Heart right ventricle (tissue), 16 donors: ENCODE measurements at regions not wholly inside any gene's neighbourhood (a gene's known extent, or its start where the extent isn't known, plus 50 kb on each side); places are given as distances from the start of the nearest gene placed in this dataset.

Source experiments
- ATAC-seq, 8 donors: fragments of 200-7000 bp; cut with Tn5 transposase; one replicate each; pipeline ENCODE4 v1.9.1; 2020; ENCODE audit warnings: mild to moderate bottlenecking in 8 of 8, moderate library complexity in 8 of 8, moderate number of reproducible peaks in 1 of 8
- DNase-seq, 2 donors: peaks; one replicate each; pipeline ENCODE4 v3.0.0-alpha.2; 2020
- H3K27ac ChIP-seq, 10 donors: fragments of 200-600 bp; sonication (generic) in 2 of 10; one replicate each; pipeline versions ENCODE4 v1.5.0 to v1.8.0; 2020 to 2022; ENCODE audit warnings: mild to moderate bottlenecking in 3 of 10
- H3K27me3 ChIP-seq, 7 donors: fragments of 200-600 bp; one replicate each; pipeline ENCODE4 v1.8.0; 2021 to 2022; ENCODE audit warnings: mild to moderate bottlenecking in 2 of 7
- H3K36me3 ChIP-seq, 9 donors: fragments of 200-600 bp; sonication (generic) in 1 of 9; one replicate each; pipeline versions ENCODE4 v1.5.0 to v1.8.0; 2020 to 2022; ENCODE audit warnings: mild to moderate bottlenecking in 2 of 9
- H3K4me1 ChIP-seq, 9 donors: fragments of 200-600 bp; sonication (generic) in 1 of 9; one replicate each; pipeline versions ENCODE4 v1.5.0 to v1.8.0; 2020 to 2022; ENCODE audit warnings: mild to moderate bottlenecking in 4 of 9
- H3K4me3 ChIP-seq, 10 donors: fragments of 200-600 bp; sonication (generic) in 2 of 10; one replicate each; pipeline versions ENCODE4 v1.5.0 to v1.8.0; 2020 to 2022; ENCODE audit warnings: mild to moderate bottlenecking in 7 of 10, moderate library complexity in 2 of 10
- H3K9me3 ChIP-seq, 11 donors: fragments of 200-600 bp in 10 of 11; sonication (generic) in 2 of 11; one replicate each; pipeline versions ENCODE4 v1.5.0 to v1.8.0; 2013 to 2022; ENCODE audit warnings: mild to moderate bottlenecking in 2 of 11, control low read depth in 1 of 11, moderate library complexity in 1 of 11
- WGBS, 2 donors: extraction: QIAGEN DNeasy Blood & Tissue Kit; methylation state at CpG; one replicate each; pipeline ENCODE4 v1.1.7; 2013; ENCODE audit warnings: inconsistent platforms in 1 of 2; 5-methylcytosine and 5-hydroxymethylcytosine counted together
- intact Hi-C, 10 donors: fragments of 100-400 bp; cut with DNase I; formaldehyde crosslinking; loops; one replicate each; pipeline versions ENCODE4 v1.11.1 to v1.14.2; 2022
- TF ChIP-seq, protein P1 (sequence below), 9 donors: fragments of 200-600 bp; sonication (generic) in 2 of 9; IDR thresholded peaks; one replicate each; pipeline versions ENCODE4 v1.5.0 to v1.8.0; 2021 to 2022; ENCODE audit warnings: antibody characterized with exemption in 9 of 9, mild to moderate bottlenecking in 5 of 9, moderate library complexity in 1 of 9
- donor health status: Arrhythmogenic right ventricular cardiomyopathy.
- donor health status: ischemic (EF 13 %, LVEDD 7.1; RV severe dilation, severe dysfunction).
- donor health status: healthy with polysubstance abuse.
- donor health status: DM: no; HTN: yes; CAD: no.
- donor health status: DM: no; HTN: no; CAD: no.
- donor health status: ischemic (EF 25% LVEDD 6.9; RV normal size, moderate dysfunction).
- donor health status: ischemic (EF 25% LVEDD 5.7; RV mildly dilated, moderate dysfunction).
- donor health status: healthy.
- donor health status: DM: yes; HTN: yes; CAD: no.
- donor health status: Ischemic cardiomyopathy.
- donor health status: ischemic (EF 35%, LVEDD 5.7; RV mildly dilated, moderate dysfunction).
- donor health status: nonischemic (EF 11% LVEDD 7.7; RV severe dilation, severe dysfunction).
- donor health status: DM: yes; HTN: yes; CAD: no.
- donor health status: PGD.
- donor health status: ischemic (EF 29% LVEDD 5.4; RV normal size, mild dysfunction).
- donor health status: nonischemic (EF 23%, LVEDD 6.1; RV moderate dilation, normal function).

DNA sequence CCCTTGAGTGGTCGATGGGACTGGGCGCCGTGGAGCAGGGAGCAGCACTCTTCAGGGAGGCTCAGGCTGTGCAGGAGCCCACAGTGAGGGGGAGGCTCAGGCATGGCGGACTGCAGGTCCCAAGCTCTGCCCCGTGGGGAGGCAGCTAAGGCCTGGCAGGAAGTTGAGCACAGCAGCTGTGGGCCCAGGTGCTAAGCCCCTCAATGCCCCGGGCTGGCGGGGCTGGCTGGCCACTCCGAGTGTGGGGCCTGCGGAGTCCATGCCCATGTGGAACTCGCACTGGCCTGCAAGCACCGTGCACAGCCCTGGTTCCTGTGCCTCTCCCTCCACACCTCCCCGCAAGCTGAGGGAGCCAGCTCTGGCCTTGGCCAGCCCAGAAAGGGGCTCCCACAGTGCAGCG lies 948.4 kb upstream of the EYS start:
- intact Hi-C loops: loop anchor here in 1 of 10 donors (10.0 kb wide), 1 partner anchor 109 kb away; no protein-coding TSS in a partner anchor
- 92 to 94% methylated on average over 13 of the region's 13 CpGs for WGBS, 2 donors
- Histone ChIP-seq H3K27me3 (no peaks in the 10 kb centered on the region), H3K9me3 (peaks cover 0 to 36% (median 6%) of the 10 kb centered on the region in 11 donors), H3K4me1 (no peaks in the 10 kb centered on the region), H3K27ac (no peak overlapping the region), H3K4me3 (no peak overlapping the region), H3K36me3 (no peaks in the 10 kb centered on the region)
- ATAC-seq: no peak
- TF ChIP-seq, protein P1, sequence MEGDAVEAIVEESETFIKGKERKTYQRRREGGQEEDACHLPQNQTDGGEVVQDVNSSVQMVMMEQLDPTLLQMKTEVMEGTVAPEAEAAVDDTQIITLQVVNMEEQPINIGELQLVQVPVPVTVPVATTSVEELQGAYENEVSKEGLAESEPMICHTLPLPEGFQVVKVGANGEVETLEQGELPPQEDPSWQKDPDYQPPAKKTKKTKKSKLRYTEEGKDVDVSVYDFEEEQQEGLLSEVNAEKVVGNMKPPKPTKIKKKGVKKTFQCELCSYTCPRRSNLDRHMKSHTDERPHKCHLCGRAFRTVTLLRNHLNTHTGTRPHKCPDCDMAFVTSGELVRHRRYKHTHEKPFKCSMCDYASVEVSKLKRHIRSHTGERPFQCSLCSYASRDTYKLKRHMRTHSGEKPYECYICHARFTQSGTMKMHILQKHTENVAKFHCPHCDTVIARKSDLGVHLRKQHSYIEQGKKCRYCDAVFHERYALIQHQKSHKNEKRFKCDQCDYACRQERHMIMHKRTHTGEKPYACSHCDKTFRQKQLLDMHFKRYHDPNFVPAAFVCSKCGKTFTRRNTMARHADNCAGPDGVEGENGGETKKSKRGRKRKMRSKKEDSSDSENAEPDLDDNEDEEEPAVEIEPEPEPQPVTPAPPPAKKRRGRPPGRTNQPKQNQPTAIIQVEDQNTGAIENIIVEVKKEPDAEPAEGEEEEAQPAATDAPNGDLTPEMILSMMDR (IDR thresholded peaks at IDR 0.05): no peak
- no peak for DNase-seq

DNA sequence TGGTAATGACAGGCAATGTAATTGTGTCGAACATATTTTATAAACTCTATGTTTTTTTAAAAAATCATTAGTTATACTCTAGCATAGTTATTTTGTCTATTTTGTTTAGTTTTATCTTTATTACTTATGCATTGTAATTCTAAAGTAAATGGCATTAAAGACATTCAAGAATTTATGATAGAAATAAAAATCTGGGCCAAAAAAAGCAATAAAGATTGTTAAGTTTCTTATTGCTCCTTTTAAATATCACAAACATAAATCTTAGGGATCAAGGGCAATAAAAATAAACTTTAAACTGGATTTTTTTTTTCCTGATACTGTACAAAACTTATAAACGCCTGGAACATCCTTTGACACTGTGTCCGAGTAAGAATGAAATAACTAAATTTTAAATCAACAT lies 931.5 kb upstream of the EYS start:
- Histone ChIP-seq H3K36me3 (no peaks in the 10 kb centered on the region), H3K4me3 (no peak overlapping the region), H3K9me3 (peaks cover 0 to 26% (median 3%) of the 10 kb centered on the region in 11 donors), H3K4me1 (no peaks in the 10 kb centered on the region), H3K27me3 (no peaks in the 10 kb centered on the region), H3K27ac (no peak overlapping the region)
- TF ChIP-seq, protein P1 (IDR thresholded peaks at IDR 0.05): no peak
- WGBS, 2 donors: 76 to 84% methylated on average over 3 of the region's 3 CpGs
- DNase-seq (no peak), ATAC-seq (no peak)
- intact Hi-C loops: no loop called here

DNA sequence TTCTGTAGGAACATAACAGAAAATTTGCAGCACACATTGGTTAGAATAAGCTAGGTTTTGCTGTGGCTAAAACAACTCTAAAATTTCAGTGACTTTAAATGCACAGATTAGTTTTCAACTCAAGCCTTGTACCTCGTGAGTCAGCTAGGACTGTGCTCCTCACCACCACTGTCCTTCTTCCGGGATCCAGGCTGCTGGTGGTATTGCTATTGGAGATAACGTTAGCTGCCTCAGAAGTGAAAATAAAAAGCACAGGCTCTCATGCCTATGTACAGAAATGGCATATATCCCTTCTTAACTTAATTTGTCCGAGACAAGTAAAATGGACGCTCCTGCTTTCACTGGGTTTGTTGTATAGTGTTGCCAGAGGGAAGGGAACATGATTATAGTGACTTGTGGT lies 931.1 kb upstream of the EYS start:
- no peaks in the 10 kb centered on the region for H3K4me1 ChIP-seq
- H3K27me3 ChIP-seq: no peaks in the 10 kb centered on the region
- no peak for DNase-seq
- TF ChIP-seq, protein P1 (IDR thresholded peaks at IDR 0.05): no peak
- whole genome bisulfite sequencing, 2 donors: 76 to 79% methylated on average over 5 of the region's 5 CpGs
- no peak overlapping the region for H3K27ac ChIP-seq
- intact Hi-C loops: no loop called here
- H3K9me3 ChIP-seq: peaks cover 0 to 25% (median 0%) of the 10 kb centered on the region in 11 donors
- no peaks in the 10 kb centered on the region for H3K36me3 ChIP-seq
- no peak for ATAC-seq
- no peak overlapping the region for H3K4me3 ChIP-seq

DNA sequence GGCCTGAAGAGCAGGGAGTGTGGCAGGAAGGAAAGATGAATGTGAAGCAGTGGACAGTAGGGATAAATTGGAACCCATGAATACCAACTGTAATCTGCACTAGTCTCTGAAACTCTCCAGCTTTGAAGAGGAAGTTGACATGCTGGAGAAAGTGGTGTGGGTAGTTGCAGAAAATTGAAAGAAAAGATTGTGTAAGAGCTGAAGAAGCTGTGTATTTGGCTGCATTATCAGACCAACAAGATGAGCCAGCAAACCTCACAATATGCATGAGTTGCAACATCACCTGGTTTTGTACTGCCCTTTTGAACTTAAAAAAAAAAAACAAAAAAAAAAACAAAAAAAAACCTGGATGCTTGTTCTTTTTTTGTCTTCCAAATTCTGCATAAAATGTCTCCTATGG lies 921.9 kb upstream of the EYS start:
- intact Hi-C loops: no loop called here
- DNase-seq (no peak), ATAC-seq (no peak)
- H3K9me3 ChIP-seq: peaks cover 0 to 10% (median 0%) of the 10 kb centered on the region in 11 donors
- TF ChIP-seq, protein P1 (IDR thresholded peaks at IDR 0.05): no peak
- H3K27me3 ChIP-seq: no peaks in the 10 kb centered on the region
- H3K36me3 ChIP-seq: no peaks in the 10 kb centered on the region
- H3K27ac ChIP-seq: no peak overlapping the region
- no peak overlapping the region for H3K4me3 ChIP-seq
- no peaks in the 10 kb centered on the region for H3K4me1 ChIP-seq
